PC-9 (cell line): ENCODE measurements at regions not wholly inside any gene's neighbourhood (a gene's known extent, or its start where the extent isn't known, plus 50 kb on each side); places are given as distances from the start of the nearest gene placed in this dataset.

ENCODE experiments used
- BruUV-seq: library from RNA; stranded (reverse); fragments of 400-500 nt; replicated peaks from 2 replicates; lab custom pipeline; 2021; lab: Mats Ljungman, UMichigan
- CTCF ChIA-PET: fragments of 300-600 bp; sonication (Branson Sonifier 250); formaldehyde crosslinking; loops from one replicate; lab custom pipeline; 2022; ENCODE audit warnings: antibody characterized with exemption; lab: Charles Lee
- POLR2A ChIA-PET: fragments of 300-600 bp; sonication (Branson Sonifier 250); formaldehyde crosslinking; loops from one replicate; lab custom pipeline; 2022; ENCODE audit warnings: antibody characterized with exemption; ENCODE audit not compliant: unreplicated experiment; lab: Charles Lee
- DNase-seq, 2 experiments: peaks; one replicate each; pipeline versions ENCODE4 v3.0.0 to v3.0.0-alpha.2; 2015 to 2022; ENCODE audit warnings: mixed read lengths in 1 of 2
- H2AFZ ChIP-seq: fragments of 200-600 bp; sonication (generic); 2 replicates; pipeline ENCODE4 v1.8.1; 2017; ENCODE audit warnings: antibody characterized with exemption
- H3F3A ChIP-seq: fragments of 200-600 bp; sonication (generic); 2 replicates; pipeline ENCODE4 v1.8.1; 2017; ENCODE audit warnings: antibody characterized with exemption, mild to moderate bottlenecking, low read depth; ENCODE audit not compliant: insufficient read depth
- H3K27ac ChIP-seq: fragments of 200-600 bp; sonication (generic); 2 replicates; pipeline ENCODE4 v1.6.1; 2016; ENCODE audit warnings: mixed run types
- H3K27me3 ChIP-seq: fragments of 200-600 bp; sonication (generic); 2 replicates; pipeline ENCODE4 v1.6.1; 2016; ENCODE audit warnings: low read depth, mixed run types; ENCODE audit not compliant: insufficient read depth
- H3K36me3 ChIP-seq: fragments of 200-600 bp; sonication (generic); 2 replicates; pipeline ENCODE4 v1.6.1; 2016; ENCODE audit warnings: low read depth, mixed run types
- H3K4me1 ChIP-seq: fragments of 200-600 bp; sonication (generic); replicated peaks from 2 replicates; pipeline ENCODE4 v1.6.1; 2016; ENCODE audit warnings: mixed run types; ENCODE audit not compliant: insufficient read depth
- H3K4me2 ChIP-seq: fragments of 200-600 bp; sonication (generic); 2 replicates; pipeline ENCODE4 v1.6.1; 2017; ENCODE audit warnings: mixed run types
- H3K4me3 ChIP-seq: fragments of 200-600 bp; sonication (generic); 2 replicates; pipeline ENCODE4 v1.6.1; 2016; ENCODE audit warnings: mixed run types
- H3K79me2 ChIP-seq: fragments of 200-600 bp; sonication (generic); 2 replicates; pipeline ENCODE4 v1.6.1; 2017; ENCODE audit warnings: low read depth, mixed run types
- H3K9me2 ChIP-seq: fragments of 200-600 bp; sonication (generic); 2 replicates; pipeline ENCODE4 v1.8.1; 2017; ENCODE audit warnings: mild to moderate bottlenecking; ENCODE audit not compliant: insufficient read depth
- H3K9me3 ChIP-seq: fragments of 200-600 bp; sonication (generic); 2 replicates; pipeline ENCODE4 v1.8.1; 2016; ENCODE audit warnings: low read depth; ENCODE audit not compliant: insufficient read depth
- H4K20me1 ChIP-seq: fragments of 200-600 bp; sonication (generic); 2 replicates; pipeline ENCODE4 v1.8.1; 2017; ENCODE audit not compliant: insufficient read depth
- CTCF ChIP-seq: fragments of 200-600 bp; sonication (generic); conservative IDR thresholded peaks from 2 replicates; pipeline ENCODE4 v1.6.1; 2017; ENCODE audit warnings: mixed run types, antibody characterized with exemption, mild to moderate bottlenecking, moderate library complexity
- EZH2 ChIP-seq: fragments of 200-600 bp; sonication (generic); IDR thresholded peaks from 2 replicates; pipeline ENCODE4 v1.8.0; 2017; ENCODE audit warnings: antibody characterized with exemption, low read depth
- intact Hi-C: fragments of 100-400 bp; cut with micrococcal nuclease; formaldehyde crosslinking; loops from one replicate; pipeline ENCODE4 v1.10.0; 2022; ENCODE audit not compliant: unreplicated experiment

DNA sequence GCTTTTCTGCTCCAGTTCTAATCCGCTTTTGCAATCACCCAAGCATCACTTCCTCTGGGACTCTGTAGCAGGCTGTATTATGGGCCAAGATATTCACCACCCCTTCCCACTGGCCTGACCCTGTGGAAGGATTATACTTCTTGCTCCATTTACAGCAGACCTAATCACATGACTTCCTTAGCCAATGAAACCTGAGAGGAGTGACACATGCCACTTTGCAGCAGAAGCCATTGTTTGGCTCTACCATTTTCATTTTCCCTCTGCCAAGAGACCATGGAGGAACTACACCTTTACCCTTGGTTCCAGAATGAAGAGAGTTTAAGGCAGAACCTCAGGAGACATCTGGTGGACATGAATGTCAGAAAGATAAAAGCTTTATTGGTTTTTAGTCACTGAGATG, 134.9 kb upstream of the HSD17B12 start:
- Histone ChIP-seq H3K4me2 (no peak overlapping the region), H3K4me1 (no peaks in the 10 kb centered on the region), H3K9me2 (no peaks in the 10 kb centered on the region), H3K9me3 (no peaks in the 10 kb centered on the region), H3K27ac (no peak overlapping the region), H3K79me2 (no peaks in the 10 kb centered on the region), H3K36me3 (no peaks in the 10 kb centered on the region), H3K27me3 (peaks cover 60% of the 10 kb centered on the region), H4K20me1 (no peaks in the 10 kb centered on the region), H3K4me3 (no peak overlapping the region), H3F3A (no peaks in the 10 kb centered on the region), H2AFZ (no peak overlapping the region)
- POLR2A ChIA-PET: no interaction called here
- DNase-seq: no peak
- TF ChIP-seq EZH2: no peak
- TF ChIP-seq CTCF: no peak
- intact Hi-C loops: no loop called here
- BruUV-seq: no TSS peak
- CTCF ChIA-PET: no interaction called here

DNA sequence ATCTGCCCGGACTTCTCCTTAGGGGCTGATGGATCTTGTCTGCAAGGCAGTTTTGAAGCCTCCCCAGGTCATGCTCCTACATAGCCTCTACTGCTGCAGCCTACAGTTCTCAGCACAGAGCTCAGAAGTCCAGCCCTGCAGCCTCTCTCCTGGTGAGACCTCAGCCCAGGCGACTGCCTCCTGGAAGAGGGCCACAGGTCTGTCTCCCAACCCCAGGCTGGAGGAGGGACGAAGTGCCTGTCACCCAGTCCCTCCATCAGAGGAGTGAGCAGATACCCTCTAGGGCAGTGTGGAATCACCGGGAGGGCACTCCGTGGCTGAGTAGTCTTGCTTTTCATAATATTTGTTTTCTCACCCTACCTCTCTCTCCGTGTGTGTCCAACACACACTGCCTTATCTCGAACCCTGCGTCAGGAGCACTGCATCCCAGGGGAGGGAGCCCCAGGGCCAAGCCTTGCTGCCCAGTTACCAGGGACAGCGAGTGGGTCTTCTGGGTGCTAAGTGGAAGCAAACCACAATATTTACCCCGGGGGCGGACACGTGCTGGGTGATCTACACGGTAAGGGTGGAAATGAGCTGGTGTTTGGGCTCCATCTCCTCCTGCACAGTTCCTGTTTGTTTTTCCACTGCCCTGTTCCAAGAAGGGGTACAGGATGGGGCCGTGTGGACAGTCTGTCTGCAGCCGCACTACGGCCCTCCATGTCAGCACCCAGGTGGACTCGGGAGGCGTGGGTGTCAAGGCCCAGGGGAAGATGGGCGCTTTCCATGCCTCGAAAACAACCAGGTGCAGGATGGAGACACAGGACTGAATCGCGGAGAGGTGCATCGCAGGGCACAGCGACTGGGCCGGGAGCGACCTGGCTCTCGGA, 133.7 kb upstream of the HSD17B12 start:
- Histone ChIP-seq H3K27me3 (peaks cover 59% of the 10 kb centered on the region), H3K36me3 (no peaks in the 10 kb centered on the region), H4K20me1 (no peaks in the 10 kb centered on the region), H3K9me2 (no peaks in the 10 kb centered on the region), H3F3A (no peaks in the 10 kb centered on the region), H3K27ac (no peak overlapping the region), H3K9me3 (no peaks in the 10 kb centered on the region), H3K4me2 (no peak overlapping the region), H3K4me3 (no peak overlapping the region), H2AFZ (no peak overlapping the region), H3K79me2 (no peaks in the 10 kb centered on the region), H3K4me1 (no peaks in the 10 kb centered on the region)
- no peak for DNase-seq
- intact Hi-C loops: no loop called here
- ChIA-PET CTCF (interaction anchor here (0.7 kb wide), 1 partner anchor 17 kb away, joined by 8 read pairs; no protein-coding TSS in a partner anchor), POLR2A (interaction anchor here (0.6 kb wide), 1 partner anchor 915 kb away, joined by 5 read pairs; no protein-coding TSS in a partner anchor)
- no TSS peak for BruUV-seq
- TF ChIP-seq CTCF (no peak), EZH2 (no peak)

- DNase-seq: no peak
- H3K27ac ChIP-seq: no peak overlapping the region
- no peaks in the 10 kb centered on the region for H4K20me1 ChIP-seq
- H3F3A ChIP-seq: no peaks in the 10 kb centered on the region
- no peaks in the 10 kb centered on the region for H3K9me3 ChIP-seq
- peaks cover 57% of the 10 kb centered on the region for H3K27me3 ChIP-seq
- no peaks in the 10 kb centered on the region for H3K4me1 ChIP-seq
- intact Hi-C loops: no loop called here
- no peak overlapping the region for H3K4me3 ChIP-seq
- no TSS peak for BruUV-seq
- no peak overlapping the region for H2AFZ ChIP-seq
- CTCF ChIA-PET: interaction anchor here (0.7 kb wide), 1 partner anchor 17 kb away, joined by 8 read pairs; no protein-coding TSS in a partner anchor
- H3K4me2 ChIP-seq: no peak overlapping the region
- TF ChIP-seq EZH2: no peak
- no peaks in the 10 kb centered on the region for H3K79me2 ChIP-seq
- no peaks in the 10 kb centered on the region for H3K9me2 ChIP-seq
- POLR2A ChIA-PET: interaction anchor here (0.6 kb wide), 1 partner anchor 915 kb away, joined by 5 read pairs; no protein-coding TSS in a partner anchor
- H3K36me3 ChIP-seq: no peaks in the 10 kb centered on the region
These were observed 133.1 kb upstream of the HSD17B12 start for GRCh38 chr11:43547430-43547831.
